Ishikawa (cell line): ENCODE measurements at regions not wholly inside any gene's neighbourhood (a gene's known extent, or its start where the extent isn't known, plus 50 kb on each side); places are given as distances from the start of the nearest gene placed in this dataset.

Source experiments
- CEBPB ChIP-seq: IDR thresholded peaks from 2 replicates; pipeline ENCODE4 v1.6.1; 2012
- CREB1 ChIP-seq: IDR thresholded peaks from 2 replicates; pipeline ENCODE4 v1.6.1; 2012; ENCODE audit warnings: low read depth
- EGR1 ChIP-seq: IDR thresholded peaks from 2 replicates; pipeline ENCODE4 v1.6.1; 2012
- EP300 ChIP-seq: IDR thresholded peaks from 2 replicates; pipeline ENCODE4 v1.6.1; 2012; ENCODE audit warnings: borderline replicate concordance
- FOXM1 ChIP-seq: IDR thresholded peaks from 2 replicates; pipeline ENCODE4 v1.6.1; 2012; ENCODE audit warnings: low read depth, borderline replicate concordance
- NFIC ChIP-seq: IDR thresholded peaks from 2 replicates; pipeline ENCODE4 v1.6.1; 2012
- RAD21 ChIP-seq: IDR thresholded peaks from 2 replicates; pipeline ENCODE4 v1.6.1; 2012; ENCODE audit warnings: low read depth
- TAF1 ChIP-seq: IDR thresholded peaks from 2 replicates; pipeline ENCODE4 v1.6.1; 2012; ENCODE audit warnings: low read depth, mild to moderate bottlenecking
- TCF12 ChIP-seq: IDR thresholded peaks from 2 replicates; pipeline ENCODE4 v1.6.1; 2012; ENCODE audit warnings: low read depth
- TEAD4 ChIP-seq: IDR thresholded peaks from 2 replicates; pipeline ENCODE4 v1.6.1; 2012
- YY1 ChIP-seq: IDR thresholded peaks from 2 replicates; pipeline ENCODE4 v1.6.1; 2012; ENCODE audit warnings: low read depth
- ZBTB7A ChIP-seq: IDR thresholded peaks from 2 replicates; pipeline ENCODE4 v1.6.1; 2012; ENCODE audit warnings: low read depth
- TF ChIP-seq, protein P1 (sequence below): IDR thresholded peaks from 2 replicates; pipeline ENCODE4 v1.6.1; 2012; ENCODE audit warnings: low read depth, mild to moderate bottlenecking
- TF ChIP-seq, protein P2 (sequence below): IDR thresholded peaks from 2 replicates; pipeline ENCODE4 v1.6.1; 2012
- TF ChIP-seq, protein P3 (sequence below): IDR thresholded peaks from 2 replicates; pipeline ENCODE4 v1.6.1; 2012

GRCh38 chr16:87138316-87138715 lies 178.9 kb downstream of the C16orf95 start:
- TF ChIP-seq TAF1 (no peak), FOXM1 (no peak), TEAD4 (no peak), YY1 (no peak), CREB1 (no peak), ZBTB7A (no peak), NFIC (no peak), EGR1 (no peak)
- TF ChIP-seq, protein P1, sequence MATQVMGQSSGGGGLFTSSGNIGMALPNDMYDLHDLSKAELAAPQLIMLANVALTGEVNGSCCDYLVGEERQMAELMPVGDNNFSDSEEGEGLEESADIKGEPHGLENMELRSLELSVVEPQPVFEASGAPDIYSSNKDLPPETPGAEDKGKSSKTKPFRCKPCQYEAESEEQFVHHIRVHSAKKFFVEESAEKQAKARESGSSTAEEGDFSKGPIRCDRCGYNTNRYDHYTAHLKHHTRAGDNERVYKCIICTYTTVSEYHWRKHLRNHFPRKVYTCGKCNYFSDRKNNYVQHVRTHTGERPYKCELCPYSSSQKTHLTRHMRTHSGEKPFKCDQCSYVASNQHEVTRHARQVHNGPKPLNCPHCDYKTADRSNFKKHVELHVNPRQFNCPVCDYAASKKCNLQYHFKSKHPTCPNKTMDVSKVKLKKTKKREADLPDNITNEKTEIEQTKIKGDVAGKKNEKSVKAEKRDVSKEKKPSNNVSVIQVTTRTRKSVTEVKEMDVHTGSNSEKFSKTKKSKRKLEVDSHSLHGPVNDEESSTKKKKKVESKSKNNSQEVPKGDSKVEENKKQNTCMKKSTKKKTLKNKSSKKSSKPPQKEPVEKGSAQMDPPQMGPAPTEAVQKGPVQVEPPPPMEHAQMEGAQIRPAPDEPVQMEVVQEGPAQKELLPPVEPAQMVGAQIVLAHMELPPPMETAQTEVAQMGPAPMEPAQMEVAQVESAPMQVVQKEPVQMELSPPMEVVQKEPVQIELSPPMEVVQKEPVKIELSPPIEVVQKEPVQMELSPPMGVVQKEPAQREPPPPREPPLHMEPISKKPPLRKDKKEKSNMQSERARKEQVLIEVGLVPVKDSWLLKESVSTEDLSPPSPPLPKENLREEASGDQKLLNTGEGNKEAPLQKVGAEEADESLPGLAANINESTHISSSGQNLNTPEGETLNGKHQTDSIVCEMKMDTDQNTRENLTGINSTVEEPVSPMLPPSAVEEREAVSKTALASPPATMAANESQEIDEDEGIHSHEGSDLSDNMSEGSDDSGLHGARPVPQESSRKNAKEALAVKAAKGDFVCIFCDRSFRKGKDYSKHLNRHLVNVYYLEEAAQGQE: no peak

DNA sequence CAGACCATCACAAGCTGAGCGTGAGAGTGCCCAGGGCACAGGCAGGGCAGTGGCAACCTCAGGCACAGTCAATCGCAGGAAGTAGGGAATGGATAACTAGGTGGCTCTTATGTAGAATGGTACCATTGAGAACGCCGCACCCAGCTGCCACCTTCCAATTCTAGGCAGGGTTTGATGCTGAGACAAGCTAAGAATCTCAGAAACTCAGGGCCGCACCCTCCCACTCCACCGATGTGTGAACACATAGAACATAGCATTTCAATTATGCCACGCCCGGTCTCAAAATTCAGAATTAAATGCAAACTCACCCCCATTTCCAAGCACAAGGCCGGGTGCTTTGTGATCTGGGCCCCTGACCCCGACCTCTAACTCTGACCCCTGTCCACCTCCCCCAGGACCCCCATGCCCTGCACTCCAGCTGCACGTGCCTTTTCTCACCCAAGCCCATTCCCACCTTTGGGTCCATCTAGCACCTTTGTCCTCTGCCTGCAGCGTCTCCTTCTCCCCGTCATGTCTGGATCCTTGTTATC lies 178.4 kb downstream of the C16orf95 start:
- TF ChIP-seq EGR1: no peak
- no peak for TF ChIP-seq ZBTB7A
- TF ChIP-seq RAD21: no peak
- TF ChIP-seq, protein P1: no peak
- no peak for TF ChIP-seq EP300
- TF ChIP-seq FOXM1: no peak
- TF ChIP-seq, protein P2, sequence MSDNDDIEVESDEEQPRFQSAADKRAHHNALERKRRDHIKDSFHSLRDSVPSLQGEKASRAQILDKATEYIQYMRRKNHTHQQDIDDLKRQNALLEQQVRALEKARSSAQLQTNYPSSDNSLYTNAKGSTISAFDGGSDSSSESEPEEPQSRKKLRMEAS: no peak
- no peak for TF ChIP-seq TAF1
- TF ChIP-seq YY1: no peak
- no peak for TF ChIP-seq CREB1
- TF ChIP-seq, protein P3, sequence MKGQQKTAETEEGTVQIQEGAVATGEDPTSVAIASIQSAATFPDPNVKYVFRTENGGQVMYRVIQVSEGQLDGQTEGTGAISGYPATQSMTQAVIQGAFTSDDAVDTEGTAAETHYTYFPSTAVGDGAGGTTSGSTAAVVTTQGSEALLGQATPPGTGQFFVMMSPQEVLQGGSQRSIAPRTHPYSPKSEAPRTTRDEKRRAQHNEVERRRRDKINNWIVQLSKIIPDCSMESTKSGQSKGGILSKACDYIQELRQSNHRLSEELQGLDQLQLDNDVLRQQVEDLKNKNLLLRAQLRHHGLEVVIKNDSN: no peak
- TF ChIP-seq CEBPB: no peak
- no peak for TF ChIP-seq TEAD4
- TF ChIP-seq NFIC: no peak
- no peak for TF ChIP-seq TCF12

- TF ChIP-seq, protein P1: no peak
- no peak for TF ChIP-seq FOXM1
- TF ChIP-seq EP300: no peak
- TF ChIP-seq CREB1: no peak
- TF ChIP-seq, protein P3: no peak
- TF ChIP-seq TEAD4: no peak
- TF ChIP-seq, protein P2: no peak
- TF ChIP-seq CEBPB: no peak
- no peak for TF ChIP-seq TCF12
- no peak for TF ChIP-seq ZBTB7A
- TF ChIP-seq EGR1: no peak
- no peak for TF ChIP-seq TAF1
- no peak for TF ChIP-seq NFIC
- TF ChIP-seq YY1: no peak
- no peak for TF ChIP-seq RAD21
These were observed 176.7 kb downstream of the C16orf95 start for GRCh38 chr16:87140211-87141200.

GRCh38 chr16:87141402-87141801 lies 175.8 kb downstream of the C16orf95 start:
- TF ChIP-seq RAD21 (no peak), FOXM1 (no peak), TCF12 (no peak), EGR1 (no peak), YY1 (no peak), NFIC (no peak), TEAD4 (no peak), TAF1 (no peak), ZBTB7A (no peak), CREB1 (no peak), EP300 (no peak), CEBPB (no peak)
- TF ChIP-seq, protein P1: no peak
- TF ChIP-seq, protein P3: no peak
- TF ChIP-seq, protein P2: no peak
